Thyroid gland (tissue), 4 donors: ENCODE measurements at regions not wholly inside any gene's neighbourhood (a gene's known extent, or its start where the extent isn't known, plus 50 kb on each side); places are given as distances from the start of the nearest gene placed in this dataset.

Experiments
- POLR2A ChIP-seq, 2 donors: fragments of 450-650 bp; IDR thresholded peaks; one replicate each; pipeline ENCODE4 v1.6.1; 2017; ENCODE audit warnings: antibody characterized with exemption in 2 of 2, mild to moderate bottlenecking in 2 of 2, moderate library complexity in 1 of 2
- TF ChIP-seq, protein P1 (sequence below), 6 experiments: fragments of 200-600 bp in 3 of 6; fragments of 450-650 bp in 3 of 6; sonication (generic) in 3 of 6; IDR thresholded peaks; one replicate each; pipeline ENCODE4 v1.5.1; 2016 to 2019; ENCODE audit warnings: antibody characterized with exemption in 6 of 6, mild to moderate bottlenecking in 2 of 6, inconsistent platforms in 1 of 6, moderate library complexity in 1 of 6

DNA sequence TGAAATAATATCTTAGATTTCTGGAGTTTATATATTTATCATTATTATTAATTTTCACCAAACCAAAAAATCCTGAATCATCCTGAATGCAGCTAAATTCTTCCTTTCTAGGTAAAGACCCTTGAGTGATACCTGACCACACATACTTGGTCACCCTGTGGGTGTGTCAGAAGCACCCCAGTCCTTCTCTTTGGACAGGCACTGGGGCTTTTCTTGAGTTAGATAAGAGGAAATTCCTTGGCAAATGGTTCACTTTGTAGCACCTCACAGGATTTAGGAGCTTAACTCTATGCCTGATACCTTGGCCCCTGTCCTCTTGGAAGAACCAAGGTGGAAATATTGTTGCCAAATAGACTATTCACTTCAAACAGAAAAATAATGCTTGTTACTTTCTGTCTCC lies 69.6 kb upstream of the PNPLA4 start:
- TF ChIP-seq, protein P1, sequence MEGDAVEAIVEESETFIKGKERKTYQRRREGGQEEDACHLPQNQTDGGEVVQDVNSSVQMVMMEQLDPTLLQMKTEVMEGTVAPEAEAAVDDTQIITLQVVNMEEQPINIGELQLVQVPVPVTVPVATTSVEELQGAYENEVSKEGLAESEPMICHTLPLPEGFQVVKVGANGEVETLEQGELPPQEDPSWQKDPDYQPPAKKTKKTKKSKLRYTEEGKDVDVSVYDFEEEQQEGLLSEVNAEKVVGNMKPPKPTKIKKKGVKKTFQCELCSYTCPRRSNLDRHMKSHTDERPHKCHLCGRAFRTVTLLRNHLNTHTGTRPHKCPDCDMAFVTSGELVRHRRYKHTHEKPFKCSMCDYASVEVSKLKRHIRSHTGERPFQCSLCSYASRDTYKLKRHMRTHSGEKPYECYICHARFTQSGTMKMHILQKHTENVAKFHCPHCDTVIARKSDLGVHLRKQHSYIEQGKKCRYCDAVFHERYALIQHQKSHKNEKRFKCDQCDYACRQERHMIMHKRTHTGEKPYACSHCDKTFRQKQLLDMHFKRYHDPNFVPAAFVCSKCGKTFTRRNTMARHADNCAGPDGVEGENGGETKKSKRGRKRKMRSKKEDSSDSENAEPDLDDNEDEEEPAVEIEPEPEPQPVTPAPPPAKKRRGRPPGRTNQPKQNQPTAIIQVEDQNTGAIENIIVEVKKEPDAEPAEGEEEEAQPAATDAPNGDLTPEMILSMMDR (IDR thresholded peaks at IDR 0.05): no peak
- no peak for TF ChIP-seq POLR2A (IDR thresholded peaks at IDR 0.05)
